Body of pancreas (tissue), 4 donors: ENCODE measurements at regions not wholly inside any gene's neighbourhood (a gene's known extent, or its start where the extent isn't known, plus 50 kb on each side); places are given as distances from the start of the nearest gene placed in this dataset.

ENCODE experiments used
- ATAC-seq: fragments of 150-250 bp; one replicate; pipeline ENCODE4 v1.9.1; 2016
- DNase-seq, 4 donors: peaks; one replicate each; pipeline ENCODE4 v3.0.0-alpha.2; 2019
- H3K27ac ChIP-seq, 4 donors: fragments of 200-600 bp; sonication (generic); 1 replicate in 3 of 4; 2 replicates in 1 of 4; pipeline versions ENCODE4 v1.5.1 to v1.6.1; 2016 to 2019; ENCODE audit warnings: mild to moderate bottlenecking in 1 of 4, mixed read lengths in 1 of 4, moderate library complexity in 1 of 4
- H3K27me3 ChIP-seq, 2 donors: fragments of 200-600 bp; sonication (generic); one replicate each; pipeline ENCODE4 v1.6.0; 2016; ENCODE audit warnings: mild to moderate bottlenecking in 1 of 2
- H3K36me3 ChIP-seq, 2 donors: fragments of 200-600 bp; sonication (generic); replicated peaks in 1 of 2; 2 replicates each; pipeline ENCODE4 v1.5.1; 2016; ENCODE audit warnings: low read depth in 2 of 2; ENCODE audit not compliant: insufficient read depth in 1 of 2
- H3K4me1 ChIP-seq: fragments of 200-600 bp; sonication (generic); one replicate; pipeline ENCODE4 v1.6.0; 2016
- H3K4me3 ChIP-seq, 2 donors: fragments of 200-600 bp; sonication (generic); 1 replicate in 1 of 2; 2 replicates in 1 of 2; pipeline ENCODE4 v1.5.1; 2016 to 2019
- H3K9me3 ChIP-seq, 3 donors: fragments of 200-600 bp; sonication (generic); 1 replicate in 2 of 3; 2 replicates in 1 of 3; pipeline ENCODE4 v1.5.1; 2016
- POLR2A ChIP-seq, 3 donors: fragments of 450-650 bp; IDR thresholded peaks; one replicate each; pipeline ENCODE4 v1.6.1; 2016; ENCODE audit warnings: antibody characterized with exemption in 3 of 3, mild to moderate bottlenecking in 2 of 3
- WGBS, 2 donors: methylation state at CpG; one replicate each; pipeline ENCODE4 v1.1.5; 2017; 5-methylcytosine and 5-hydroxymethylcytosine counted together
- intact Hi-C: fragments of 100-400 bp; cut with DNase I; formaldehyde crosslinking; loops from one replicate; pipeline ENCODE4 v1.15.1; 2023
- TF ChIP-seq, protein P1 (sequence below), 7 experiments: fragments of 450-650 bp in 4 of 7; fragments of 200-600 bp in 3 of 7; sonication (generic) in 3 of 7; IDR thresholded peaks; one replicate each; pipeline ENCODE4 v1.5.1; 2016 to 2019; ENCODE audit warnings: antibody characterized with exemption in 7 of 7

DNA sequence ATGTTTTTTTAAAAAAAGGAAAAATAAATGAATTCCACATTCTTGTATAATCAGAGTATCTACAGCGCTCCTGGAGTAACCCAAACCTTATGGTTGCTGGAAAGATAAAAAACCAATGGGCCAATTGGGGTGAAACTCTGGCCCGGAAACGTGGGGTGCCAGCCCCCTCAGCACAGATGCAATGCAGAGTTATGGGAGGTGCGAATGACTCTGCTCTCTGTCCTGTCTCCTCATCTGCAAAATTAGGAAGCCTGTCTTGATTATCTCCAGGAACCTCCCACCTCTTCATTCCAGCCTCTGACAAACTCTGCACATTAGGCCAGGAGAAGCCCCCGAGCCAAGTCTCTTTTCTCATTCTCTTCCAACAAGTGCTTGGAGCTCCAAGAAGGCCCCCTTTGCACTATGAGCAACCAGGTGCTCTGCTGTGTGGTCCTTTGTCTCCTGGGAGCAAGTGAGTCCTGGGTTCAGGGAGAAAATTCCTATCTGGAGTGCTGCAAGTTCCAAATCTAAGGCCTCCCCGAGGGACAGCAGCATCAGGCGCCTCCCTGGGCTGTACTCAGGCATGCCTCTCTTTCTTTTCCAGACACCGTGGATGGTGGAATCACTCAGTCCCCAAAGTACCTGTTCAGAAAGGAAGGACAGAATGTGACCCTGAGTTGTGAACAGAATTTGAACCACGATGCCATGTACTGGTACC is 130.5 kb upstream of the PRSS1 start:
- Histone ChIP-seq H3K36me3 (no peaks in the 10 kb centered on the region), H3K27me3 (no peaks in the 10 kb centered on the region), H3K9me3 (no peaks in the 10 kb centered on the region), H3K27ac (no peak overlapping the region), H3K4me1 (no peaks in the 10 kb centered on the region), H3K4me3 (no peak overlapping the region)
- 77 to 78% methylated on average over 9 of the region's 9 CpGs for WGBS, 2 donors
- no peak for ATAC-seq
- TF ChIP-seq POLR2A (IDR thresholded peaks at IDR 0.05) = no peak
- TF ChIP-seq, protein P1, sequence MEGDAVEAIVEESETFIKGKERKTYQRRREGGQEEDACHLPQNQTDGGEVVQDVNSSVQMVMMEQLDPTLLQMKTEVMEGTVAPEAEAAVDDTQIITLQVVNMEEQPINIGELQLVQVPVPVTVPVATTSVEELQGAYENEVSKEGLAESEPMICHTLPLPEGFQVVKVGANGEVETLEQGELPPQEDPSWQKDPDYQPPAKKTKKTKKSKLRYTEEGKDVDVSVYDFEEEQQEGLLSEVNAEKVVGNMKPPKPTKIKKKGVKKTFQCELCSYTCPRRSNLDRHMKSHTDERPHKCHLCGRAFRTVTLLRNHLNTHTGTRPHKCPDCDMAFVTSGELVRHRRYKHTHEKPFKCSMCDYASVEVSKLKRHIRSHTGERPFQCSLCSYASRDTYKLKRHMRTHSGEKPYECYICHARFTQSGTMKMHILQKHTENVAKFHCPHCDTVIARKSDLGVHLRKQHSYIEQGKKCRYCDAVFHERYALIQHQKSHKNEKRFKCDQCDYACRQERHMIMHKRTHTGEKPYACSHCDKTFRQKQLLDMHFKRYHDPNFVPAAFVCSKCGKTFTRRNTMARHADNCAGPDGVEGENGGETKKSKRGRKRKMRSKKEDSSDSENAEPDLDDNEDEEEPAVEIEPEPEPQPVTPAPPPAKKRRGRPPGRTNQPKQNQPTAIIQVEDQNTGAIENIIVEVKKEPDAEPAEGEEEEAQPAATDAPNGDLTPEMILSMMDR (IDR thresholded peaks at IDR 0.05) = no peak
- intact Hi-C loops = no loop called here
- DNase-seq = no peak

DNA sequence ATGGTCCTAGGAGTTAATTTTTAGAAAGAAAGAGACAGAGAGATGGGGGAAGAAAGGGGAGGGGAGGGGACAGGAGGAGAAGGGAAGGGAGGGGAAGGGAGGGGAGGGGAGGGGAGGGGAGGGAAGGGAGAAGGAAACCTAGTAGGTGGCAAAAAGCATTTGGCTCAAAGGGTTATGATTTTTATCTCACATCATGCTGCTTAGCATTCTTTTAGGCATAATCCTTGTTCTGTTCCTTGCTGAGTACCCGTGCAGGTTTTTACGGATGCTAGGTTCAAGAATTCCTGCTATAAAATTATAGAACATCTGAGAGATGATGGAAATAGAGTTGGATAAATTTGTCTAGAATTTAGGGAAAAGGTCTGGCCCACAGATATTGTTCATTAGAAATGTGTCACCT is 132.4 kb upstream of the PRSS1 start:
- WGBS, 2 donors = 71 to 88% methylated on average over 2 of the region's 2 CpGs
- H3K4me1 ChIP-seq = peaks cover under 1% of the 10 kb centered on the region
- no peaks in the 10 kb centered on the region for H3K36me3 ChIP-seq
- ATAC-seq (no peak), DNase-seq (no peak)
- H3K27ac ChIP-seq = no peak overlapping the region
- H3K9me3 ChIP-seq = no peaks in the 10 kb centered on the region
- intact Hi-C loops = no loop called here
- TF ChIP-seq POLR2A (IDR thresholded peaks at IDR 0.05) = no peak
- TF ChIP-seq, protein P1 (IDR thresholded peaks at IDR 0.05) = no peak
- no peaks in the 10 kb centered on the region for H3K27me3 ChIP-seq
- H3K4me3 ChIP-seq = no peak overlapping the region

DNA sequence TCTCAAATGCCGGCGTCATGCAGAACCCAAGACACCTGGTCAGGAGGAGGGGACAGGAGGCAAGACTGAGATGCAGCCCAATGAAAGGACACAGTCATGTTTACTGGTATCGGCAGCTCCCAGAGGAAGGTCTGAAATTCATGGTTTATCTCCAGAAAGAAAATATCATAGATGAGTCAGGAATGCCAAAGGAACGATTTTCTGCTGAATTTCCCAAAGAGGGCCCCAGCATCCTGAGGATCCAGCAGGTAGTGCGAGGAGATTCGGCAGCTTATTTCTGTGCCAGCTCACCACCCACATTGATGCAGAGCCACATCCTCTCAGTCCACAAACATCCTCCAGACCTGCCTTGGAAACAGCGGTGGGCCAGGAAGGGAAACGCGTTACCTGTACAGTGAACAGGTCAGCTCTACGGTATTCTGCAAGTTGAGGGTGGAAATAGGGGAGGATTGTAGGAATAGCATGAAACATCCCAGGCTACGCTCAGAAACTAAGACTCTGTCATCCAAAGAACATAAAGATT is 133.1 kb upstream of the PRSS1 start:
- Histone ChIP-seq H3K9me3 (no peaks in the 10 kb centered on the region), H3K27ac (no peak overlapping the region), H3K4me1 (peaks cover 6% of the 10 kb centered on the region), H3K4me3 (no peak overlapping the region), H3K27me3 (no peaks in the 10 kb centered on the region), H3K36me3 (no peaks in the 10 kb centered on the region)
- DNase-seq (no peak), ATAC-seq (no peak)
- intact Hi-C loops = no loop called here
- 77 to 83% methylated on average over 11 of the region's 11 CpGs for WGBS, 2 donors
- TF ChIP-seq, protein P1 (IDR thresholded peaks at IDR 0.05) = no peak

DNA sequence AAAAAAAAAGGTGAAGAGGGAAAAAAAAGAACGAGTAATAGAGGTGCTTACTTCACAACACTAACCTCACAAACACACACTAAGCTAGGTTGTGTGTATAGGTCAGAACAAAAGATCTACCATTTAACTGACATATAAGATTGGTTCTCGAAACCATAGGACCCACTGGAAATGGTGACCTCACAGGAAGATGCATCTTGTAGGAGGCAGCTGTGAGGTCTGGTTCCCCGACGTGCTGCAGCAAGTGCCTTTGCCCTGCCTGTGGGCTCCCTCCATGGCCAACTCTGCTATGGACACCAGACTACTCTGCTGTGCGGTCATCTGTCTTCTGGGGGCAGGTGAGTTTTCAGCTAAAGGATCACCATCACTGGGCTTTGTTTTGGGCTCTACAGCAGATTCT is 133.8 kb upstream of the PRSS1 start:
- intact Hi-C loops = no loop called here
- TF ChIP-seq, protein P1 (IDR thresholded peaks at IDR 0.05) = no peak
- no peak for TF ChIP-seq POLR2A (IDR thresholded peaks at IDR 0.05)
- WGBS, 2 donors = 73 to 83% methylated on average over 5 of the region's 5 CpGs
- Histone ChIP-seq H3K36me3 (no peaks in the 10 kb centered on the region), H3K4me3 (no peak overlapping the region), H3K4me1 (peaks cover 6% of the 10 kb centered on the region), H3K27ac (no peak overlapping the region), H3K27me3 (no peaks in the 10 kb centered on the region), H3K9me3 (no peaks in the 10 kb centered on the region)
- DNase-seq (no peak), ATAC-seq (no peak)

DNA sequence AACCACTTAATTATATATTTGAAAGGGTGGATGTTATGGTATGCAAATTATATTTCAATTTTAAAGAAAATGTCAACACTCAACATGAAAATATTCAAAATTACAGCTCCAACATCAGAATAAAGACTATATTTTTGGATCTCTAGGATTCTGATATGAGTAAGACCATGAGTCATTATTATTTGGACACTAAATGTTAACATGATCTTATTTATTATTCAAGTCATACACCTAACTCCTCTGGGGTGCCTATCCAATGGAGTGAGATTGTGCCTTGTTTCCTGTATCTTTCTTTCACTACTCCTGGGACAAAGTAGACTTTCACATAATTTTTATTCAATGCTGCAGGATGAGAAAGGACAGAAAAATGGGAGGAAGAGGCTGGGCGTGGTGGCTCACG is 135.2 kb upstream of the PRSS1 start:
- Histone ChIP-seq H3K36me3 (no peaks in the 10 kb centered on the region), H3K4me1 (peaks cover 6% of the 10 kb centered on the region), H3K4me3 (no peak overlapping the region), H3K27me3 (no peaks in the 10 kb centered on the region), H3K27ac (no peak overlapping the region), H3K9me3 (no peaks in the 10 kb centered on the region)
- ATAC-seq (no peak), DNase-seq (no peak)
- WGBS, 2 donors = 97 to 98% methylated on average over 2 of the region's 2 CpGs
- TF ChIP-seq, protein P1 (IDR thresholded peaks at IDR 0.05) = no peak
- no peak for TF ChIP-seq POLR2A (IDR thresholded peaks at IDR 0.05)
- intact Hi-C loops = no loop called here
